ENCODE measurements at regions not wholly inside any gene's neighbourhood (a gene's known extent, or its start where the extent isn't known, plus 50 kb on each side); places are given as distances from the start of the nearest gene placed in this dataset.

DNA sequence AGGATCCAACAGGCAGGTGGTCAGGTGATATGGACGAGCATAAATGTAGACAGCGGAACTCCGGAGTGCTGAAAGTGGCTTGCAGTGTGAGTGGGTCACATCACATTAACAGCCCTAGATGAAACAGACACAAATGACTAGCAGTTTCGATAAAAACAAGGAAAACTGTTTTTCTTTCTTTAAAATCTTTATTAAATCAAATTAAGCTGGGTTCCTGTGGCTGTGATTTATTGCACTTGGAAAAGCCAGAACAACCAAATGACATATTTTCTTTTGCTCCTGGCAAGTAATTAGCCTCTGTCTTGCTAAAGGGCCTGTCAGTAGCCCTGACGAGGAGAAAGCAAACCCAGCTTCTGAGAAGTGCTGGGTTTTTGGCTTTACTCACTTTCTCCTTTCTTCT lies 152.9 kb upstream of the DDX18 start:
- Histone ChIP-seq H3K9me3 (ENCODE audit: insufficient read depth in 2 of 2, low read depth in 1 of 2, low read length in 1 of 2) (no peaks in the 10 kb centered on the region), H2BK20ac (ENCODE audit: low read length) (no peak overlapping the region), H3K9ac (replicated peaks in 1 of 4; ENCODE audit: extremely low read depth in 1 of 4, low read depth in 3 of 4, low read length in 3 of 4) (no peak overlapping the region), H3K79me1 (ENCODE audit: low read depth, low read length) (no peaks in the 10 kb centered on the region), H3K79me2 (ENCODE audit: control insufficient read depth in 1 of 2, insufficient read depth in 2 of 2, low read length in 2 of 2) (no peaks in the 10 kb centered on the region), H3K4me2 (ENCODE audit: insufficient read depth in 1 of 2, low read depth in 2 of 2, low read length in 2 of 2) (no peak overlapping the region), H3K14ac (ENCODE audit: insufficient read length) (no peak overlapping the region), H4K8ac (ENCODE audit: extremely low read depth, insufficient read depth, low read length) (no peak overlapping the region; the same call in 1 of the 2 replicates), H3K36me3 (ENCODE audit: control insufficient read depth in 2 of 4, insufficient read depth in 4 of 4, low read length in 3 of 4) (no peaks in the 10 kb centered on the region), H2BK120ac (replicated peaks; ENCODE audit: low read depth, low read length) (no peak overlapping the region), H3K23me2 (ENCODE audit: low read depth, low read length) (no peaks in the 10 kb centered on the region), H4K5ac (ENCODE audit: insufficient read length, low read depth, low read length) (no peak overlapping the region), H2BK15ac (ENCODE audit: low read length) (no peak overlapping the region), H4K91ac (replicated peaks; ENCODE audit: insufficient read length, low read length) (no peak overlapping the region), H3K27me3 (replicated peaks in 1 of 4; ENCODE audit: control insufficient read depth in 3 of 4, extremely low read depth in 1 of 4, insufficient read depth in 3 of 4, low read length in 3 of 4) (no peaks in the 10 kb centered on the region), H3K4me1 (replicated peaks in 1 of 4; ENCODE audit: control insufficient read depth in 3 of 4, insufficient read depth in 4 of 4, low read length in 3 of 4) (peaks cover 0 to 5% (median 4%) of the 10 kb centered on the region in 4 experiments; a peak in 5 of 7 replicates), H3K18ac (ENCODE audit: extremely low read depth, low read length) (no peak overlapping the region), H2AFZ (ENCODE audit: low read length) (peak overlapping the region; percentile 55), H2BK12ac (ENCODE audit: low read depth, low read length) (peak overlapping the region; percentile 97), H3K4me3 (ENCODE audit: extremely low read depth in 1 of 4, insufficient read depth in 2 of 4, low read depth in 3 of 4, low read length in 4 of 4) (no peak overlapping the region), H4K20me1 (replicated peaks in 1 of 2; ENCODE audit: control insufficient read depth in 1 of 2, insufficient read depth in 2 of 2, low read length in 2 of 2) (no peaks in the 10 kb centered on the region), H3K56ac (replicated peaks; ENCODE audit: insufficient read length, low read depth, low read length) (no peak overlapping the region), H2AK5ac (ENCODE audit: low read depth, low read length) (no peak overlapping the region), H3K23ac (ENCODE audit: insufficient read length) (no peak overlapping the region), H2BK5ac (ENCODE audit: low read depth, low read length) (peak overlapping the region; percentile 18; the same call in 1 of the 2 replicates), H3K27ac (ENCODE audit: low read depth, low read length) (no peak overlapping the region), H3K4ac (replicated peaks; ENCODE audit: insufficient read length, low read depth, low read length) (peak overlapping the region; percentile 32)
- FAIRE-seq (no peak), DNase-seq (ENCODE audit: low read depth in 1 of 2, low spot score in 2 of 2) (no peak)
- POLR2A ChIA-PET (ENCODE audit: partially characterized antibody) = no interaction called here
- 89% methylated on average over 5 of the region's 5 CpGs; no CpG with 5 or more reads in 1 of the 2 experiments for WGBS, 2 experiments (ENCODE audit: extremely low coverage in 1 of 2, insufficient coverage in 1 of 2, insufficient read length in 1 of 2, insufficient replicate concordance in 2 of 2, low coverage in 1 of 2, low lambda C conversion rate in 2 of 2, missing lambda C conversion rate in 1 of 2)
- CTCF ChIA-PET (ENCODE audit: partially characterized antibody) = interaction anchor here (2.0 kb wide), 1 partner anchor 43 kb away, joined by 6 read pairs; no protein-coding TSS in a partner anchor
- TF ChIP-seq GABPA (IDR thresholded peaks at IDR 0.05; ENCODE audit: borderline replicate concordance, insufficient read depth, low read length) = no peak
- no peak for TF ChIP-seq CEBPB (IDR thresholded peaks at IDR 0.05; ENCODE audit: low read depth, low read length)
- no peak for TF ChIP-seq RBBP5 (IDR thresholded peaks at IDR 0.05; ENCODE audit: borderline replicate concordance, low read depth, low read length)
- TF ChIP-seq CREB1 (IDR thresholded peaks at IDR 0.05) = no peak
- no peak for TF ChIP-seq RFX5 (IDR thresholded peaks at IDR 0.05; ENCODE audit: borderline replicate concordance, low read depth, low read length)
- TF ChIP-seq SIX5 (IDR thresholded peaks at IDR 0.05; ENCODE audit: low read depth, low read length) = no peak
- TF ChIP-seq FOSL1 (IDR thresholded peaks at IDR 0.05; ENCODE audit: insufficient read depth, low read depth, low read length) = no peak
